ENCODE measurements at regions not wholly inside any gene's neighbourhood (a gene's known extent, or its start where the extent isn't known, plus 50 kb on each side); places are given as distances from the start of the nearest gene placed in this dataset.

DNA sequence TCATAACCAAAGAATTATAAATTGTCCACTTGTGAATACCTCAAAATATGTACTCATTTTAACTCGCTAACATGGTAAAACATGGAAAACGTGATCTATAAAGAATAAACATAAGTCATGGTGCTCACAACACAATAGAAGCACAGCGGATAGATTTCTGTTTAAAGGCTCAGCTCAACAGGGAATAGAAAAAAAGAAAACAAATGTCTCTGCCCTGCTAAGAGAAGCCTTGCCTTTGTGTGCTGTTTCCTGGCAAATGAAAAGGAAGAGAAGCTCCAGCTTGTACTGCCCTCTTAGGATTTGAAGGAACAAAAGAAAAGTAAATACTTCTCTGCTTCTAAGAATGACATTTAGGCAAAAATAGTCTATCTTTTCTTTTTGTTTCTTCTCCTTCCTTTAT is 121.0 kb upstream of the KRR1 start (continued):
- no peak for TF ChIP-seq MYC (CRISPR knock-in tag; IDR thresholded peaks at IDR 0.05; ENCODE audit: borderline replicate concordance)

DNA sequence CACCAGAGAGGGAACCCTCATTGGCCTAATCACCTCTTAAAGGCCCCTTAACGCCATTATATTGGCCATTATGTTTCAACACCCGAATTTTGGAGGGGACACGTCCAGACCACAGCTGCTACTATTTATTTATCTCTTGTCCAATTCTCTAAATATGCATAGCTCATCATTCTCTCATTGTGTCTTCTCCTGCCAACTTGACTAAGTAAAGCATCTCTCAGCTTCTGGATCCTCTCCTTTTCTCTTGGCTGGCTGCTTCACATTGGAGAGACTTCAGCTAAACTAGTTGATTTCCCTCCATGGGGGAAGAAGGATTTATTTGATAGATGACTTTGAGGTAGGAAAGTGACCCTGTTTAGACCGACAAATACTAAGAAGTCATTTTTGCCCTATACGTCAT is 120.4 kb upstream of the KRR1 start:
- Histone ChIP-seq H3K9ac (ENCODE audit: insufficient read depth, low read depth, low read length) (no peak overlapping the region), H3K79me2 (ENCODE audit: insufficient read depth, low read length) (no peaks in the 10 kb centered on the region), H3K4me2 (ENCODE audit: low read depth, low read length) (no peak overlapping the region), H3K9me3 (ENCODE audit: low read length) (no peaks in the 10 kb centered on the region), H3K36me3 (replicated peaks in 1 of 2; ENCODE audit: control insufficient read depth in 1 of 2, insufficient read depth in 2 of 2, low read length in 2 of 2) (no peaks in the 10 kb centered on the region), H2AFZ (ENCODE audit: low read length) (no peak overlapping the region), H4K20me1 (ENCODE audit: insufficient read depth, low read length) (no peaks in the 10 kb centered on the region), H3K4me1 (ENCODE audit: insufficient read depth, low read length) (peaks cover 64% of the 10 kb centered on the region), H3K27ac (ENCODE audit: extremely low read length, insufficient read depth, low read length) (no peak overlapping the region), H3K27me3 (ENCODE audit: control insufficient read depth in 1 of 2, insufficient read depth in 2 of 2, low read length in 2 of 2) (no peaks in the 10 kb centered on the region), H3K4me3 (replicated peaks in 1 of 3; ENCODE audit: insufficient read depth in 1 of 3, low read depth in 2 of 3, low read length in 3 of 3) (no peak overlapping the region)
- BruUV-seq (replicated peaks): no TSS peak
- in situ Hi-C loops (cut with HindIII; ENCODE audit: extremely low pct_ligation_motif_present, low pct_unique_long_range_greater_than_20kb) (no loop called here), intact Hi-C loops (cut with micrococcal nuclease; ENCODE audit: unreplicated experiment) (no loop called here)
- CTCF ChIA-PET (ENCODE audit: low intra/inter-chr PET ratio, low total read pairs): no interaction called here
- TF ChIP-seq SNAI1 (CRISPR knock-in tag; IDR thresholded peaks at IDR 0.05; ENCODE audit: borderline replicate concordance) (no peak), RBM22 (optimal IDR thresholded peaks at IDR 0.05; ENCODE audit: low read length) (no peak), ZNF496 (CRISPR knock-in tag; IDR thresholded peaks at IDR 0.05; ENCODE audit: insufficient replicate concordance) (no peak), MAFK (conservative IDR thresholded peaks at IDR 0.05 in 1 of 2, IDR thresholded peaks at IDR 0.05 in 1 of 2; ENCODE audit: low read length in 2 of 2) (peak; percentile 56 to 72), MAFF (IDR thresholded peaks at IDR 0.05; ENCODE audit: low read depth, low read length) (peak; percentile 38; the same call in 1 of the 2 replicates), HOXA5 (CRISPR knock-in tag; IDR thresholded peaks at IDR 0.05) (no peak), U2AF2 (IDR thresholded peaks at IDR 0.05; ENCODE audit: low read depth, low read length) (no peak)
- TF ChIP-seq, protein P1, sequence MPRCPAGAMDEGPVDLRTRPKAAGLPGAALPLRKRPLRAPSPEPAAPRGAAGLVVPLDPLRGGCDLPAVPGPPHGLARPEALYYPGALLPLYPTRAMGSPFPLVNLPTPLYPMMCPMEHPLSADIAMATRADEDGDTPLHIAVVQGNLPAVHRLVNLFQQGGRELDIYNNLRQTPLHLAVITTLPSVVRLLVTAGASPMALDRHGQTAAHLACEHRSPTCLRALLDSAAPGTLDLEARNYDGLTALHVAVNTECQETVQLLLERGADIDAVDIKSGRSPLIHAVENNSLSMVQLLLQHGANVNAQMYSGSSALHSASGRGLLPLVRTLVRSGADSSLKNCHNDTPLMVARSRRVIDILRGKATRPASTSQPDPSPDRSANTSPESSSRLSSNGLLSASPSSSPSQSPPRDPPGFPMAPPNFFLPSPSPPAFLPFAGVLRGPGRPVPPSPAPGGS (CRISPR knock-in tag; IDR thresholded peaks at IDR 0.05): no peak
- TF ChIP-seq, protein P2, sequence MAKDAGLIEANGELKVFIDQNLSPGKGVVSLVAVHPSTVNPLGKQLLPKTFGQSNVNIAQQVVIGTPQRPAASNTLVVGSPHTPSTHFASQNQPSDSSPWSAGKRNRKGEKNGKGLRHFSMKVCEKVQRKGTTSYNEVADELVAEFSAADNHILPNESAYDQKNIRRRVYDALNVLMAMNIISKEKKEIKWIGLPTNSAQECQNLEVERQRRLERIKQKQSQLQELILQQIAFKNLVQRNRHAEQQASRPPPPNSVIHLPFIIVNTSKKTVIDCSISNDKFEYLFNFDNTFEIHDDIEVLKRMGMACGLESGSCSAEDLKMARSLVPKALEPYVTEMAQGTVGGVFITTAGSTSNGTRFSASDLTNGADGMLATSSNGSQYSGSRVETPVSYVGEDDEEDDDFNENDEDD (CRISPR knock-in tag; IDR thresholded peaks at IDR 0.05; ENCODE audit: borderline replicate concordance): no peak
- POLR2A ChIA-PET: interaction anchor here (1.0 kb wide), 1 partner anchor 399 kb away, joined by 3 read pairs; no protein-coding TSS in a partner anchor
- FAIRE-seq (no peak), ATAC-seq (no peak), DNase-seq (ENCODE audit: low spot score) (no peak)
- WGBS (ENCODE audit: low lambda C conversion rate): 95% methylated on average over 5 of the region's 5 CpGs
